HepG2 (cell line): ENCODE measurements at regions not wholly inside any gene's neighbourhood (a gene's known extent, or its start where the extent isn't known, plus 50 kb on each side); places are given as distances from the start of the nearest gene placed in this dataset.

Experiments
- ATAC-seq: fragments of 200-7000 bp; cut with Tn5 transposase; 3 replicates; pipeline ENCODE4 v1.9.1; 2020; ENCODE audit warnings: mild to moderate bottlenecking, moderate library complexity
- BruUV-seq: library from RNA; stranded (reverse); fragments of 400-500 nt; replicated peaks from 2 replicates; lab custom pipeline; 2021; lab: Mats Ljungman, UMichigan
- CTCF ChIA-PET: fragments of 300-600 bp; formaldehyde crosslinking; extraction: SDS; loops from one replicate; lab custom pipeline; 2021; ENCODE audit warnings: low total read pairs, inconsistent platforms, low intra/inter-chr PET ratio; lab: Yijun Ruan, JAX
- POLR2A ChIA-PET: fragments of 350-600 bp; sonication (Branson Sonifier 250); formaldehyde crosslinking; loops from one replicate; lab custom pipeline; 2020; ENCODE audit warnings: antibody characterized with exemption, inconsistent platforms; lab: Yijun Ruan, JAX
- DNase-seq: peaks from one replicate; pipeline ENCODE4 v3.0.0-alpha.2; 2015; ENCODE audit warnings: low spot score
- FAIRE-seq: peaks from 3 replicates; lab custom pipeline; 2011; peaks lifted over from hg19 to GRCh38; lab: Jason Lieb, UNC
- H2AFZ ChIP-seq: one replicate; pipeline ENCODE4 v1.6.1; 2011; ENCODE audit warnings: low read length, inconsistent platforms
- H3K27ac ChIP-seq: fragments of 300-600 bp; 3 replicates; pipeline ENCODE4 v1.8.0; 2011; ENCODE audit warnings: mixed run types, mild to moderate bottlenecking, mixed read lengths, low read length, inconsistent platforms; ENCODE audit not compliant: insufficient read depth; ENCODE audit errors: extremely low read length
- H3K27me3 ChIP-seq, 2 experiments: fragments of 200-600 bp in 1 of 2; 2 replicates in 1 of 2; 3 replicates in 1 of 2; pipeline versions ENCODE4 v1.6.0 to v1.8.0; 2011; ENCODE audit warnings: low read length in 2 of 2, mild to moderate bottlenecking in 2 of 2, moderate library complexity in 2 of 2, inconsistent platforms in 1 of 2; ENCODE audit not compliant: insufficient read depth in 2 of 2, control insufficient read depth in 1 of 2
- H3K36me3 ChIP-seq, 2 experiments: fragments of 200-600 bp in 1 of 2; replicated peaks in 1 of 2; 2 replicates in 1 of 2; 3 replicates in 1 of 2; pipeline versions ENCODE4 v1.5.1 to v1.8.0; 2011; ENCODE audit warnings: low read length in 2 of 2, inconsistent platforms in 1 of 2; ENCODE audit not compliant: insufficient read depth in 2 of 2, control insufficient read depth in 1 of 2
- H3K4me1 ChIP-seq: 2 replicates; pipeline ENCODE4 v1.5.1; 2012; ENCODE audit warnings: low read length, inconsistent platforms; ENCODE audit not compliant: insufficient read depth
- H3K4me2 ChIP-seq: 2 replicates; pipeline ENCODE4 v1.6.0; 2011; ENCODE audit warnings: low read depth, low read length, inconsistent platforms
- H3K4me3 ChIP-seq, 3 experiments: fragments of 200-600 bp in 1 of 3; sonication (generic), shearing (Covaris generic) in 1 of 3; replicated peaks in 1 of 3; 2 replicates each; pipeline ENCODE4 v1.5.1; 2011 to 2016; ENCODE audit warnings: low read length in 3 of 3, inconsistent platforms in 2 of 3, low read depth in 2 of 3, mild to moderate bottlenecking in 2 of 3, control low read depth in 1 of 3, mixed read lengths in 1 of 3; ENCODE audit not compliant: insufficient read depth in 1 of 3
- H3K79me2 ChIP-seq: one replicate; pipeline ENCODE4 v1.6.1; 2011; ENCODE audit warnings: low read length, inconsistent platforms; ENCODE audit not compliant: insufficient read depth
- H3K9ac ChIP-seq: 2 replicates; pipeline ENCODE4 v1.6.0; 2011; ENCODE audit warnings: mild to moderate bottlenecking, low read depth, low read length, inconsistent platforms; ENCODE audit not compliant: insufficient read depth
- H3K9me3 ChIP-seq: 2 replicates; pipeline ENCODE4 v1.5.1; 2012; ENCODE audit warnings: mild to moderate bottlenecking, low read length
- H4K20me1 ChIP-seq: 2 replicates; pipeline ENCODE4 v1.6.0; 2011; ENCODE audit warnings: inconsistent platforms, mild to moderate bottlenecking, low read length, moderate library complexity; ENCODE audit not compliant: insufficient read depth
- AKNA ChIP-seq: sonication (generic); formaldehyde crosslinking; IDR thresholded peaks from 2 replicates; pipeline ENCODE4 v1.4.0; 2020; ENCODE audit warnings: missing genetic modification reagents, borderline replicate concordance
- LCORL ChIP-seq, 2 experiments: fragments of 450-650 bp in 1 of 2; sonication (generic) in 1 of 2; formaldehyde crosslinking in 1 of 2; IDR thresholded peaks; 2 replicates each; pipeline versions ENCODE4 v1.5.0 to v1.6.1; 2017 to 2020; ENCODE audit warnings: antibody characterized with exemption in 1 of 2, missing genetic modification reagents in 1 of 2
- ZBTB25 ChIP-seq: IDR thresholded peaks from 2 replicates; pipeline ENCODE4 v1.6.1; 2018; ENCODE audit warnings: missing genetic modification reagents
- ZBTB49 ChIP-seq: sonication (generic); formaldehyde crosslinking; IDR thresholded peaks from 2 replicates; pipeline ENCODE4 v1.4.0; 2020; ENCODE audit warnings: missing genetic modification reagents, borderline replicate concordance
- ZGPAT ChIP-seq: IDR thresholded peaks from 2 replicates; pipeline ENCODE4 v1.6.1; 2016; ENCODE audit warnings: mild to moderate bottlenecking
- ZNF234 ChIP-seq: sonication (generic); formaldehyde crosslinking; conservative IDR thresholded peaks from 2 replicates; pipeline ENCODE4 v1.5.1; 2020; ENCODE audit warnings: mild to moderate bottlenecking, missing genetic modification reagents
- ZNF256 ChIP-seq: sonication (generic); formaldehyde crosslinking; conservative IDR thresholded peaks from 2 replicates; pipeline ENCODE4 v1.4.0; 2020; ENCODE audit warnings: missing genetic modification reagents
- ZSCAN25 ChIP-seq: sonication (generic); formaldehyde crosslinking; IDR thresholded peaks from 2 replicates; pipeline ENCODE4 v1.8.0; 2022; ENCODE audit warnings: mild to moderate bottlenecking, missing genetic modification reagents
- WGBS: methylation state at CpG from one replicate; pipeline ENCODE4 v1.1.6; 2017; ENCODE audit warnings: low lambda C conversion rate; 5-methylcytosine and 5-hydroxymethylcytosine counted together
- in situ Hi-C: cut with HindIII; loops from 2 replicates; pipeline ENCODE4 v1.10.0; 2017; ENCODE audit warnings: low pct_unique_long_range_greater_than_20kb; ENCODE audit not compliant: extremely low pct_ligation_motif_present
- intact Hi-C: fragments of 100-400 bp; cut with micrococcal nuclease; formaldehyde crosslinking; loops from one replicate; pipeline ENCODE4 v1.10.0; 2022; ENCODE audit not compliant: unreplicated experiment
- TF ChIP-seq, protein P1 (sequence below): sonication (generic); formaldehyde crosslinking; IDR thresholded peaks from 2 replicates; pipeline ENCODE4 v1.5.0; 2020; ENCODE audit warnings: missing genetic modification reagents
- TF ChIP-seq, protein P2 (sequence below): sonication (generic); formaldehyde crosslinking; conservative IDR thresholded peaks from 2 replicates; pipeline ENCODE4 v1.4.0; 2020; ENCODE audit warnings: missing genetic modification reagents

- in situ Hi-C loops, result no loop called here
- CTCF ChIA-PET, result no interaction called here
- Histone ChIP-seq H3K4me1 (no peaks in the 10 kb centered on the region), H3K4me2 (no peak overlapping the region), H4K20me1 (no peaks in the 10 kb centered on the region), H3K4me3 (no peak overlapping the region), H3K79me2 (no peaks in the 10 kb centered on the region), H3K9ac (no peak overlapping the region), H3K36me3 (no peaks in the 10 kb centered on the region), H3K9me3 (no peaks in the 10 kb centered on the region), H3K27me3 (peaks cover 3 to 31% of the 10 kb centered on the region in 2 experiments; a peak in 4 of 5 replicates), H2AFZ (no peak overlapping the region), H3K27ac (no peak overlapping the region)
- no peak for FAIRE-seq
- POLR2A ChIA-PET, result no interaction called here
- no peak for ATAC-seq
- BruUV-seq, result no TSS peak
- WGBS, result 11% methylated on average over 2 of the region's 2 CpGs
- no peak for DNase-seq
- intact Hi-C loops, result no loop called here
- no peak for TF ChIP-seq ZBTB49
- no peak for TF ChIP-seq ZSCAN25 (CRISPR knock-in tag)
- TF ChIP-seq, protein P1, sequence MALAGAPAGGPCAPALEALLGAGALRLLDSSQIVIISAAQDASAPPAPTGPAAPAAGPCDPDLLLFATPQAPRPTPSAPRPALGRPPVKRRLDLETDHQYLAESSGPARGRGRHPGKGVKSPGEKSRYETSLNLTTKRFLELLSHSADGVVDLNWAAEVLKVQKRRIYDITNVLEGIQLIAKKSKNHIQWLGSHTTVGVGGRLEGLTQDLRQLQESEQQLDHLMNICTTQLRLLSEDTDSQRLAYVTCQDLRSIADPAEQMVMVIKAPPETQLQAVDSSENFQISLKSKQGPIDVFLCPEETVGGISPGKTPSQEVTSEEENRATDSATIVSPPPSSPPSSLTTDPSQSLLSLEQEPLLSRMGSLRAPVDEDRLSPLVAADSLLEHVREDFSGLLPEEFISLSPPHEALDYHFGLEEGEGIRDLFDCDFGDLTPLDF, result no peak
- TF ChIP-seq, protein P2, sequence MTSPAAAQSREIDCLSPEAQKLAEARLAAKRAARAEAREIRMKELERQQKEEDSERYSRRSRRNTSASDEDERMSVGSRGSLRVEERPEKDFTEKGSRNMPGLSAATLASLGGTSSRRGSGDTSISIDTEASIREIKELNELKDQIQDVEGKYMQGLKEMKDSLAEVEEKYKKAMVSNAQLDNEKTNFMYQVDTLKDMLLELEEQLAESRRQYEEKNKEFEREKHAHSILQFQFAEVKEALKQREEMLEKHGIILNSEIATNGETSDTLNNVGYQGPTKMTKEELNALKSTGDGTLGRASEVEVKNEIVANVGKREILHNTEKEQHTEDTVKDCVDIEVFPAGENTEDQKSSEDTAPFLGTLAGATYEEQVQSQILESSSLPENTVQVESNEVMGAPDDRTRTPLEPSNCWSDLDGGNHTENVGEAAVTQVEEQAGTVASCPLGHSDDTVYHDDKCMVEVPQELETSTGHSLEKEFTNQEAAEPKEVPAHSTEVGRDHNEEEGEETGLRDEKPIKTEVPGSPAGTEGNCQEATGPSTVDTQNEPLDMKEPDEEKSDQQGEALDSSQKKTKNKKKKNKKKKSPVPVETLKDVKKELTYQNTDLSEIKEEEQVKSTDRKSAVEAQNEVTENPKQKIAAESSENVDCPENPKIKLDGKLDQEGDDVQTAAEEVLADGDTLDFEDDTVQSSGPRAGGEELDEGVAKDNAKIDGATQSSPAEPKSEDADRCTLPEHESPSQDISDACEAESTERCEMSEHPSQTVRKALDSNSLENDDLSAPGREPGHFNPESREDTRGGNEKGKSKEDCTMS (CRISPR knock-in tag), result no peak
- TF ChIP-seq ZNF256 (CRISPR knock-in tag), result no peak
- no peak for TF ChIP-seq ZNF234 (CRISPR knock-in tag)
- TF ChIP-seq AKNA (CRISPR knock-in tag), result no peak
- TF ChIP-seq LCORL (IDR thresholded peaks at IDR 0.05), result no peak
- no peak for TF ChIP-seq LCORL (CRISPR knock-in tag; IDR thresholded peaks at IDR 0.05)
- no peak for TF ChIP-seq ZGPAT
- no peak for TF ChIP-seq ZBTB25
These were observed 90.5 kb downstream of the RBM43 start for GRCh38 chr2:151171186-151171585.
